HL-60/S4 treated with retinoic acid at 250 ng/mL for 4 days and 3 days (cell line): ENCODE measurements at regions not wholly inside any gene's neighbourhood (a gene's known extent, or its start where the extent isn't known, plus 50 kb on each side); places are given as distances from the start of the nearest gene placed in this dataset.
"Not testable (repeated sequence)": the region's sequence is repeated elsewhere in the genome, so short reads cannot be mapped to it uniquely, and the experiment has no call there.

Source experiments
- in situ Hi-C: fragments of 300-500 bp; cut with MboI; formaldehyde crosslinking; loops from 2 replicates; pipeline ENCODE4 v1.7.0; 2022; ENCODE audit warnings: low sequenced_read_pairs

DNA sequence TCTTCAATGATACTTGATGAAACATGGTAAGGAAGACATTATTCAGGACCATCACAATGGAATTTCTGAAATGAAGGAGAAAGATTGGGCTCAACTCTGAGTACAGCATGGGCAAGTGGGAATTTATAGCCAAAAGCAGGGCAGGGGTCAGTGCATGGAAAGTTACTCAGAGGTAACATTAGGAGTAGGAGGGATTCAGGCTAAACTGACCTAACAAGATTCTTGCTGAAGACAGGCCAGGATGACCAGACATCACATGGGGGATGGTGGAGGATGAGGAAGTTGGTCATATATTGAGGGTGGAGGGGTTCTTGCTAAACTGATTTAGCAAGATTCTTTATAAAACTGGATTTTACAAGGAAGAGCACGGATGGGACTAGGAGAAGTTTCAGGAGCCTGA, 489.8 kb downstream of the ADCYAP1 start:
- in situ Hi-C loops, result no loop called here

- in situ Hi-C loops, result no loop called here
Observed at GRCh38 chr18:1394966-1395365, 490.3 kb downstream of the ADCYAP1 start.

- in situ Hi-C loops, result no loop called here
Observed at GRCh38 chr18:1408376-1408775, 503.7 kb downstream of the ADCYAP1 start.

GRCh38 chr18:1412655-1413322, 508.1 kb downstream of the ADCYAP1 start:
- in situ Hi-C loops, result no loop called here

DNA sequence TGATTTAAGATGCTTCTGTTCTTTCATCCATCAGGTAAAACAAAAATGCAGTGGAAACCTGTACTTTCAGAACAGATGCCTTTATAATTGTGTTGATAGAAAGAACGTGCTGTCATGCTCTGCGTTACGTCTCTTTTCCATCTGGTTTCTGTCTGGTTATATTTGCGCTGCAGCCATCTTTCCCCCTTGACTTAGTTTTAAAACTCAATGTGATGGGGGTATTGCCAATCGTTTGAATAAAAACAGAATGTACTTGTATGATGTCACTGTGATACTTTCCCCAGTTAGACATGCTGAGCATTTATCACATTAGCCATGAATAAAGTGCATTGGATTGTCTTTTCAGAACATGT, 508.6 kb downstream of the ADCYAP1 start:
- in situ Hi-C loops, result no loop called here

DNA sequence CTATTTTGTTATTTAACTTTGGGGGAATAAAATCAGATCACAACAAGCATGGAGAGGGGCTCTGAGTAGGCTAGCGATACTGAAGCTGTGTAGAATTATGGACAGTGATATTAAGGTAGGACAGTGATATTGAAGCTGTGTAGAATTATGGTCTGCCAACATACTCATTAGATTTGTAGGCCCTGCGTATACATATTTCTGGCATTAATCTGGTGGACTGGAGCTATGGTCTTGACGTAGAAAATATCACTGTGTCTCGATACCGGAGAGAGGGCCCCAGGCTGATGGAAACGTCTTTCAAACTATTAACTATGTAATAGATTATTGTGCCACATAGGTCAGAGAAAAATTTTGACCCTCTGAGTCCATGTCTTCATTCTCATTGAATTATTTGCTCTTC, 511.4 kb downstream of the ADCYAP1 start:
- in situ Hi-C loops, result no loop called here

- in situ Hi-C loops, result no loop called here
Observed at GRCh38 chr18:1421502-1421901, 516.8 kb downstream of the ADCYAP1 start.

- in situ Hi-C loops, result no loop called here
Observed at GRCh38 chr18:1422634-1423033, 518.0 kb downstream of the ADCYAP1 start.

GRCh38 chr18:1425679-1426078, 521.0 kb downstream of the ADCYAP1 start:
- in situ Hi-C loops, result no loop called here

DNA sequence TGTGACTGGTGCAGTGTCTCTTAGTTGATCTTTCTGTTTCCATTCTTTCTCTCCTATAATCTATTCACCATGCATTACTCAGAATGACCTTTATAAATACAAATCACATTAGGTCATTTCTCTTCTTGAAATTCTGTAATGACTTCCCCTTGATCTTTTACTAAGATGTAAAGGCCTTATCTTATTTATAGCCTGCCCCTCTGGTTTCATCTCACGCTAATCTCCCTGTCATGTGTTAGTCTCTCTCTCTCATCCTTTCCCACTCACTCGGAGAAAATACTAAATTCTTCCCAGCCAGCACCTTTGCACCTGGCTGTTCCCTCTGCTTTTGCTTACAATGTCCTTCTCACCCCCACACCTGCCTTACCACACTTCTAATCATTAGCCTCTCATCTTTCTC, 530.8 kb downstream of the ADCYAP1 start:
- in situ Hi-C loops, result no loop called here

- in situ Hi-C loops, result no loop called here
Observed at GRCh38 chr18:1436199-1436598, 531.5 kb downstream of the ADCYAP1 start.

DNA sequence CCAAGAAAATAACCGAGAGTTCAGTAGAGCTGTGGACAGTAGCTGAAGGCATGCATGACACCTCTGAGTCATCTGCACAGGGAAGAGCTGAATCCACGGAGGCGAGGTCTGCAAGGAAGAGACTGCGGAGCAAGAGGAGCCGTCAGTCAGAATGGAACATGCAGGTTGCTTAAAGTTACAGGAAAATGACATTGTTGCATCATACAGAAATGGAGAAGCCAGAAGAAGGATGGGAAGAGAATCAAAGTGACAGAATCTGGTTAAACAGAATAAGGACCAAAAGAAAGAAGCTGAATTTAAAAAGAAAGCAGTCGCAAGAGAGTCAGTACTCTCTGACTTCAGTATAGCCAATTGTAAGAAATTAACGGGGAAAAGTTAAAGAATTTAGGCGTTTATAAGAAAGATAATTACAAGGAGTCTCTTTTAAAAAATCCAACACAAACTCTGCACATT, 533.8 kb downstream of the ADCYAP1 start:
- in situ Hi-C loops, result no loop called here

DNA sequence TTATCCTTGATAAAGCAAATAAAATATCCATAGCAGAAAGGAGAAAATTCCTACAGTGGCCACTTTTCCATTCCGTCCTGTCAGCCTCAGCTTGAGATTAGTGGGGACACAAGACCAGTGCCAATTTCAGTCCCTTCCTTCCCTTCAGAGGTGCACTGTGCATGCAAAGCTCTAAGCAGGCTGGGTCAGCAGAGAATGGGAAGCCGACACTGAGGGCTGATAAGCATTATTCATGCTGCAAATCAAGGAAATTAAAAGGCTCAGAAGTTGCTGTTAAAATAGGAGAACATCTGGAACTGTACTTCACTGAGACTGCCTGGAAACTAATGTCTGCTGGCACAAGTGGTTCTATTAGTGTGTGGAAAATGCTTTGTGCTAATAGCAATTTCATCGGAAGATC, 534.3 kb downstream of the ADCYAP1 start:
- in situ Hi-C loops, result no loop called here

DNA sequence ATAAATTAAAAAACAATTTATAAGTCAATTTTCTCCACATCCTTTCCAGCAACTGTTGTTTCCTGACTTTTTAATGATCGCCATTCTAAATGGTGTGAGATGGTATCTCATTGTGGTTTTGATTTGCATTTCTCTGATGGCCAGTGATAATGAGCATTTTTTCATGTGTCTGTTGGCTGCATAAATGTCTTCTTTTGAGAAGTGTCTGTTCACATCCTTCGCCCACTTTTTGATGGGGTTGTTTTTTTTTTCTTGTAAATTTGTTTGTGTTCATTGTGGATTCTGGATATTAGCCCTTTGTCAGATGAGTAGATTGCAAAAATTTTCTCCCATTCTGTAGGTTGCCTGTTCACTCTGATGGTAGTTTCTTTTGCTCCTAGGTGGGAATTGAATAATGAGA, 539.4 kb downstream of the ADCYAP1 start:
- in situ Hi-C loops, result not testable (repeated sequence)

GRCh38 chr18:1446765-1447164, 542.1 kb downstream of the ADCYAP1 start:
- in situ Hi-C loops, result no loop called here

- in situ Hi-C loops, result no loop called here
Observed at GRCh38 chr18:1452821-1453220, 548.1 kb downstream of the ADCYAP1 start.

DNA sequence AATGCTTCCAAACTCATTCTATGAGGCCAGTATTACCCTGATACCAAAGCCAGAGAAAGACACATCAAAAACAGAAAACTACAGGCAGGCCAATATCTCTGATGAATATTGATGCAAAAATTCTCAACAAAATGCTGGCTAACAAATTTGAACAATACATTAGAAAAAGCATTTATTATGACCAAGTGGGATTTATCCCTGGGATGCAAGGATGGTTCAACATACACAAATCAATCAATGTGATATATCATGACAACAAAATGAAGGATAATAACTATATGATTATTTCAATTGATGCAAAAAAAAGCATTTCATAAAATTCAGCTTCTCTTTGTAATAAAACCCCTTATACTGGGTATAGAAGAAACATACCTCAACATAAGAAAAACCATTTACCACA, 550.9 kb downstream of the ADCYAP1 start:
- in situ Hi-C loops, result no loop called here

DNA sequence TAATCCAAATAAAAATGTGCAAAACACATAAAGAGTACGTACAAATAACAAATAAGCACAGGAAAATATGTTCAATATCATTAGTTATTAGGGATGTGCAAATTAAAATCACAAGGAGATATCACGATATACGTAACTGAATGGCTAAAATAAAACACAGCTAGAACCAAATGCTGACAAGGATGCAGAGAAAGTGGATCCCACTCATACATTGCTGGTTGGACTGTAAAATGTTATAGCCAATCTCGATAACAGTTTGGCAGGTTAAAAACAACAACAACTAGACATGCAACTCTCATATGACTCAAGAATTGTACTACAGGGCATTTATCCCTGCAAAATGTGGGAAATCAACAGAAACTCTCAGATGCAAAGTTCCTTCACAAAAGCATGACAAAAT, 553.9 kb downstream of the ADCYAP1 start:
- in situ Hi-C loops, result no loop called here

- in situ Hi-C loops, result no loop called here
Observed at GRCh38 chr18:1463981-1464380, 559.3 kb downstream of the ADCYAP1 start.

- in situ Hi-C loops, result no loop called here
Observed at GRCh38 chr18:1464444-1465217, 560.0 kb downstream of the ADCYAP1 start.

GRCh38 chr18:1466035-1466434, 561.4 kb downstream of the ADCYAP1 start:
- in situ Hi-C loops, result no loop called here

DNA sequence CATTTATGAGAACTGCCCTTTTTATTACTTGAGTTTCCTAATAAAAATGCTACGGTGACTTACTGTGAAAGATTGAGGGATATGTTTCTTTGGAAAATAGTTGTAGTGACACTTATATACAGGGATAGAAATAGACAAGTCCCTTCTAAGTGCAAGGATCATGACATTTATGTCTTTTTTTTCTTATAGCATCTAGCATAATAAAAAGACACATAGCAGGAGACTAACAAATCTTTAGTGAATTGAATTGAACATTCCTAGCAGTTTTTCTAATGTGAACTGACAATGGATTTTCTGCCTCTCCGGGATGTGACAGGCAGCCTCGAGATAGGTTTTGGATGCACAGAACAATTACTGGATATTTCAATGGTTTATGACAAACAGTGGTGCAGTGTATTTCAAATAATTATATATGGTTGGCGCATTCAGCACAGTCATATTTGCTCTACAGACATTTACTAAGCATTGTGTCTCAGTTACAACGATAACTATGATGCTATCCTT, 562.8 kb downstream of the ADCYAP1 start:
- in situ Hi-C loops, result no loop called here
